CD4-positive, alpha-beta T cell (primary cell): ENCODE measurements at regions not wholly inside any gene's neighbourhood (a gene's known extent, or its start where the extent isn't known, plus 50 kb on each side); places are given as distances from the start of the nearest gene placed in this dataset.
A peak's percentile ranks its signal among the peaks of the same experiment; 100 is the strongest.

ENCODE experiments used
- ATAC-seq: fragments of 200-7000 bp; cut with Tn5 transposase; one replicate; pipeline ENCODE4 v1.10.0; 2022; ENCODE audit warnings: mild to moderate bottlenecking; ENCODE audit not compliant: poor library complexity
- CTCF ChIA-PET: fragments of 350-600 bp; sonication (Branson Sonifier 250); formaldehyde crosslinking; loops from one replicate; lab custom pipeline; 2021; ENCODE audit warnings: antibody characterized with exemption, inconsistent platforms; lab: Charles Lee
- POLR2A ChIA-PET: fragments of 350-600 bp; sonication (Branson Sonifier 250); formaldehyde crosslinking; loops from one replicate; lab custom pipeline; 2021; ENCODE audit warnings: antibody characterized with exemption, inconsistent platforms; lab: Charles Lee
- DNase-seq, 14 experiments: peaks; one replicate each; pipeline ENCODE4 v3.0.0-alpha.2; 2013 to 2020; ENCODE audit warnings: mixed read lengths in 2 of 14
- H3K27ac ChIP-seq, 2 donors: one replicate each; pipeline versions ENCODE4 v1.5.1 to v1.7.0; 2013; ENCODE audit warnings: low read length in 2 of 2, low read depth in 1 of 2, mild to moderate bottlenecking in 1 of 2
- H3K27me3 ChIP-seq, 2 experiments: 1 replicate in 1 of 2; 2 replicates in 1 of 2; pipeline versions ENCODE4 v1.6.1 to v1.7.0; 2013; ENCODE audit warnings: low read length in 2 of 2, control low read depth in 1 of 2, mild to moderate bottlenecking in 1 of 2, moderate library complexity in 1 of 2; ENCODE audit not compliant: insufficient read depth in 2 of 2, control insufficient read depth in 1 of 2
- H3K36me3 ChIP-seq: one replicate; pipeline ENCODE4 v1.6.1; 2013; ENCODE audit warnings: low read length, control low read depth; ENCODE audit not compliant: insufficient read depth
- H3K4me1 ChIP-seq: one replicate; pipeline ENCODE4 v1.6.1; 2013; ENCODE audit warnings: low read length, control low read depth; ENCODE audit not compliant: insufficient read depth
- H3K4me3 ChIP-seq: one replicate; pipeline ENCODE4 v1.5.1; 2013; ENCODE audit warnings: mild to moderate bottlenecking, low read length, moderate library complexity
- H3K9me3 ChIP-seq, 2 experiments: 1 replicate in 1 of 2; 2 replicates in 1 of 2; pipeline versions ENCODE4 v1.6.1 to v1.7.0; 2013; ENCODE audit warnings: low read length in 2 of 2, mild to moderate bottlenecking in 2 of 2, control low read depth in 1 of 2, moderate library complexity in 1 of 2; ENCODE audit not compliant: control insufficient read depth in 1 of 2, insufficient read depth in 1 of 2
- H3K27ac Mint-ChIP-seq: one replicate; pipeline ENCODE4 v1.8.0; 2020; ENCODE audit warnings: mixed read lengths
- H3K27me3 Mint-ChIP-seq: one replicate; pipeline ENCODE4 v1.8.0; 2021; ENCODE audit warnings: mixed read lengths
- H3K36me3 Mint-ChIP-seq: one replicate; pipeline ENCODE4 v1.8.0; 2021; ENCODE audit warnings: low read depth, mixed read lengths
- H3K4me1 Mint-ChIP-seq: one replicate; pipeline ENCODE4 v1.8.0; 2021; ENCODE audit warnings: low read depth, mixed read lengths
- H3K4me3 Mint-ChIP-seq: one replicate; pipeline ENCODE4 v1.8.0; 2020; ENCODE audit warnings: mild to moderate bottlenecking, mixed read lengths
- H3K9me3 Mint-ChIP-seq: one replicate; pipeline ENCODE4 v1.8.0; 2020; ENCODE audit warnings: mixed read lengths
- CTCF ChIP-seq: fragments of 200-600 bp; IDR thresholded peaks from one replicate; pipeline ENCODE4 v1.8.0; 2022; ENCODE audit warnings: antibody characterized with exemption, mild to moderate bottlenecking
- intact Hi-C, 2 experiments: fragments of 100-400 bp; cut with DNase I in 1 of 2; cut with micrococcal nuclease in 1 of 2; formaldehyde crosslinking; loops; one replicate each; pipeline versions ENCODE4 v1.15.1 to v1.9.0; 2023 to 2025; cut with DNase I, micrococcal nuclease

GRCh38 chr5:91642581-91642980, 259.5 kb upstream of the ARRDC3 start:
- TF ChIP-seq CTCF = no peak
- Mint-ChIP-seq H3K4me3 (no peak overlapping the region), H3K9me3 (no peaks in the 10 kb centered on the region), H3K27me3 (no peaks in the 10 kb centered on the region), H3K27ac (no peak overlapping the region), H3K4me1 (no peaks in the 10 kb centered on the region), H3K36me3 (no peaks in the 10 kb centered on the region)
- Histone ChIP-seq H3K27ac (no peak overlapping the region), H3K4me3 (no peak overlapping the region), H3K27me3 (no peaks in the 10 kb centered on the region), H3K9me3 (no peaks in the 10 kb centered on the region), H3K36me3 (no peaks in the 10 kb centered on the region), H3K4me1 (no peaks in the 10 kb centered on the region)
- ATAC-seq (no peak), DNase-seq (no peak)
- POLR2A ChIA-PET = no interaction called here
- CTCF ChIA-PET = no interaction called here
- intact Hi-C loops = no loop called here

- Histone ChIP-seq H3K27ac (no peak overlapping the region), H3K4me1 (no peaks in the 10 kb centered on the region), H3K27me3 (no peaks in the 10 kb centered on the region), H3K9me3 (no peaks in the 10 kb centered on the region), H3K36me3 (no peaks in the 10 kb centered on the region), H3K4me3 (no peak overlapping the region)
- H3K4me3 Mint-ChIP-seq = no peak overlapping the region
- no peak for ATAC-seq
- peak in 3 of 14 experiments; percentile 23 to 39 (median 38) for DNase-seq
- intact Hi-C loops = no loop called here
- no peaks in the 10 kb centered on the region for H3K4me1 Mint-ChIP-seq
- TF ChIP-seq CTCF = peak; percentile 52
- H3K27me3 Mint-ChIP-seq = no peaks in the 10 kb centered on the region
- ChIA-PET POLR2A (no interaction called here), CTCF (no interaction called here)
- no peaks in the 10 kb centered on the region for H3K9me3 Mint-ChIP-seq
- no peaks in the 10 kb centered on the region for H3K36me3 Mint-ChIP-seq
- H3K27ac Mint-ChIP-seq = no peak overlapping the region
Observed at GRCh38 chr5:91641730-91642350, 258.7 kb upstream of the ARRDC3 start.

- no peaks in the 10 kb centered on the region for H3K27me3 ChIP-seq
- H3K27ac ChIP-seq = no peak overlapping the region
- no peaks in the 10 kb centered on the region for H3K9me3 ChIP-seq
- no peak for ATAC-seq
- DNase-seq = no peak
- no peaks in the 10 kb centered on the region for H3K9me3 Mint-ChIP-seq
- CTCF ChIA-PET = no interaction called here
- H3K4me1 Mint-ChIP-seq = no peaks in the 10 kb centered on the region
- H3K36me3 ChIP-seq = no peaks in the 10 kb centered on the region
- no peak for TF ChIP-seq CTCF
- H3K4me3 Mint-ChIP-seq = no peak overlapping the region
- H3K36me3 Mint-ChIP-seq = no peaks in the 10 kb centered on the region
- H3K27ac Mint-ChIP-seq = no peak overlapping the region
- H3K27me3 Mint-ChIP-seq = no peaks in the 10 kb centered on the region
- no peaks in the 10 kb centered on the region for H3K4me1 ChIP-seq
- H3K4me3 ChIP-seq = no peak overlapping the region
- intact Hi-C loops = no loop called here
- POLR2A ChIA-PET = no interaction called here
Observed at GRCh38 chr5:91639744-91640143, 256.6 kb upstream of the ARRDC3 start.
